ENCODE measurements at regions not wholly inside any gene's neighbourhood (a gene's known extent, or its start where the extent isn't known, plus 50 kb on each side); places are given as distances from the start of the nearest gene placed in this dataset.

GRCh38 chr7:123271856-123272255 is 72.1 kb upstream of the SLC13A1 start:
- H3K9me3 ChIP-seq (ENCODE audit: control insufficient read depth, low read depth, low read length): no peaks in the 10 kb centered on the region
- Mint-ChIP-seq H3K27ac (no peak overlapping the region), H3K4me1 (peaks cover 0 to 5% of the 10 kb centered on the region in 2 experiments; a peak in 1 of 4 replicates), H3K36me3 (ENCODE audit: insufficient read depth in 1 of 3, low read depth in 3 of 3) (no peaks in the 10 kb centered on the region), H3K27me3 (ENCODE audit: low read depth) (no peaks in the 10 kb centered on the region), H3K9me3 (no peaks in the 10 kb centered on the region), H3K4me3 (no peak overlapping the region)
- H3K23me2 ChIP-seq (ENCODE audit: insufficient read length, low read depth, low read length, poor library complexity, severe bottlenecking): no peaks in the 10 kb centered on the region
- no peak overlapping the region for H3K56ac ChIP-seq (ENCODE audit: insufficient read length, low read depth, low read length)
- H3K4me2 ChIP-seq (ENCODE audit: insufficient read depth, insufficient read length, low read length): no peak overlapping the region
- no peak overlapping the region for H2BK20ac ChIP-seq (ENCODE audit: low read depth, low read length, poor library complexity, severe bottlenecking)
- H2BK5ac ChIP-seq (ENCODE audit: insufficient read length, low read length): no peak overlapping the region
- H3K18ac ChIP-seq (ENCODE audit: insufficient read length, low read depth, low read length): no peak overlapping the region
- H4K5ac ChIP-seq (ENCODE audit: insufficient read length, low read depth, low read length): no peak overlapping the region
- no peak overlapping the region for H2AK5ac ChIP-seq (ENCODE audit: insufficient read length, low read length)
- no peaks in the 10 kb centered on the region for H3K79me1 ChIP-seq (ENCODE audit: insufficient read depth, low read depth, low read length, poor library complexity, severe bottlenecking)
- no peak overlapping the region for H2BK12ac ChIP-seq (ENCODE audit: insufficient read length, low read depth, low read length)
- no CpG with 5 or more reads among the region's 2 CpGs for WGBS (ENCODE audit: extremely low coverage, insufficient read length, low lambda C conversion rate)
- H3K4ac ChIP-seq (ENCODE audit: low read depth, low read length): no peak overlapping the region
- no peaks in the 10 kb centered on the region for H4K20me1 ChIP-seq (ENCODE audit: control insufficient read depth, insufficient read depth, insufficient read length)
- no peak overlapping the region for H4K91ac ChIP-seq (ENCODE audit: insufficient read length, low read depth, low read length)
- H3K14ac ChIP-seq (ENCODE audit: insufficient read depth, low read length): no peak overlapping the region
- no peak overlapping the region for H3K9ac ChIP-seq (ENCODE audit: extremely low read depth, insufficient read length, low read length)
- no peak overlapping the region for H2BK120ac ChIP-seq (ENCODE audit: low read depth, low read length, poor library complexity, severe bottlenecking)
- H3T11ph ChIP-seq (ENCODE audit: low read length): no peak overlapping the region
- H3K27me3 ChIP-seq (ENCODE audit: insufficient read depth, low read length): no peaks in the 10 kb centered on the region
- no peaks in the 10 kb centered on the region for H3K79me2 ChIP-seq (ENCODE audit: insufficient read depth, low read length)
- no peak for DNase-seq
- no peak overlapping the region for H4K8ac ChIP-seq (replicated peaks; ENCODE audit: insufficient read length, low read depth, low read length)
- H2AFZ ChIP-seq (ENCODE audit: low read length): no peak overlapping the region
- H2BK15ac ChIP-seq (ENCODE audit: low read depth, low read length): no peak overlapping the region
- TF ChIP-seq CTCF (conservative IDR thresholded peaks at IDR 0.05): no peak
- H3K27ac ChIP-seq (ENCODE audit: insufficient read length, low read depth, low read length): no peak overlapping the region
- H3K23ac ChIP-seq (ENCODE audit: insufficient read length, low read depth, low read length): no peak overlapping the region
- H3K4me1 ChIP-seq (ENCODE audit: insufficient read depth, low read length): no peaks in the 10 kb centered on the region; the same call in 1 of the 2 replicates

Data from H9 (cell line).